SK-N-SH (cell line): ENCODE measurements at regions not wholly inside any gene's neighbourhood (a gene's known extent, or its start where the extent isn't known, plus 50 kb on each side); places are given as distances from the start of the nearest gene placed in this dataset.

ENCODE experiments used
- NFIC ChIP-seq: IDR thresholded peaks from 2 replicates; pipeline ENCODE4 v1.4.0; 2012; ENCODE audit warnings: borderline replicate concordance
- POLR2AphosphoS5 ChIP-seq: IDR thresholded peaks from 2 replicates; pipeline ENCODE4 v1.6.1; 2012; ENCODE audit warnings: low read depth, low read length
- RFX5 ChIP-seq: IDR thresholded peaks from 2 replicates; pipeline ENCODE4 v1.6.1; 2012; ENCODE audit warnings: mild to moderate bottlenecking, improper control_type of control experiment, low read length
- TEAD4 ChIP-seq: IDR thresholded peaks from 2 replicates; pipeline ENCODE4 v1.4.0; 2012; ENCODE audit warnings: mild to moderate bottlenecking, borderline replicate concordance; ENCODE audit not compliant: insufficient read depth
- TF ChIP-seq, protein P1 (sequence below): fragments of 200-600 bp; sonication (generic); IDR thresholded peaks from 2 replicates; pipeline ENCODE4 v1.6.1; 2017; ENCODE audit warnings: antibody characterized with exemption, mild to moderate bottlenecking, moderate library complexity

- TF ChIP-seq RFX5 = no peak
- TF ChIP-seq, protein P1, sequence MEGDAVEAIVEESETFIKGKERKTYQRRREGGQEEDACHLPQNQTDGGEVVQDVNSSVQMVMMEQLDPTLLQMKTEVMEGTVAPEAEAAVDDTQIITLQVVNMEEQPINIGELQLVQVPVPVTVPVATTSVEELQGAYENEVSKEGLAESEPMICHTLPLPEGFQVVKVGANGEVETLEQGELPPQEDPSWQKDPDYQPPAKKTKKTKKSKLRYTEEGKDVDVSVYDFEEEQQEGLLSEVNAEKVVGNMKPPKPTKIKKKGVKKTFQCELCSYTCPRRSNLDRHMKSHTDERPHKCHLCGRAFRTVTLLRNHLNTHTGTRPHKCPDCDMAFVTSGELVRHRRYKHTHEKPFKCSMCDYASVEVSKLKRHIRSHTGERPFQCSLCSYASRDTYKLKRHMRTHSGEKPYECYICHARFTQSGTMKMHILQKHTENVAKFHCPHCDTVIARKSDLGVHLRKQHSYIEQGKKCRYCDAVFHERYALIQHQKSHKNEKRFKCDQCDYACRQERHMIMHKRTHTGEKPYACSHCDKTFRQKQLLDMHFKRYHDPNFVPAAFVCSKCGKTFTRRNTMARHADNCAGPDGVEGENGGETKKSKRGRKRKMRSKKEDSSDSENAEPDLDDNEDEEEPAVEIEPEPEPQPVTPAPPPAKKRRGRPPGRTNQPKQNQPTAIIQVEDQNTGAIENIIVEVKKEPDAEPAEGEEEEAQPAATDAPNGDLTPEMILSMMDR = no peak
- TF ChIP-seq NFIC = no peak
- TF ChIP-seq TEAD4 = no peak
- no peak for TF ChIP-seq POLR2AphosphoS5
Observed at GRCh38 chr5:74546796-74547195, 93.7 kb downstream of the ENC1 start.
